GM12892 (cell line): ENCODE measurements at regions not wholly inside any gene's neighbourhood (a gene's known extent, or its start where the extent isn't known, plus 50 kb on each side); places are given as distances from the start of the nearest gene placed in this dataset.

Experiments used
- DNase-seq: peaks from one replicate; pipeline ENCODE4 v3.0.0; 2011; ENCODE audit not compliant: insufficient read length
- FAIRE-seq: peaks from 2 replicates; lab custom pipeline; 2011; peaks lifted over from hg19 to GRCh38; lab: Jason Lieb, UNC
- POLR2A ChIP-seq: IDR thresholded peaks from 2 replicates; pipeline ENCODE4 v1.6.1; 2011; ENCODE audit warnings: low read depth, low read length, control low read depth
- POLR2AphosphoS5 ChIP-seq: IDR thresholded peaks from 2 replicates; pipeline ENCODE4 v1.6.1; 2011; ENCODE audit warnings: low read depth, low read length, control low read depth
- TAF1 ChIP-seq: IDR thresholded peaks from 2 replicates; pipeline ENCODE4 v1.6.1; 2011; ENCODE audit warnings: low read depth, mild to moderate bottlenecking, control low read depth, low read length, borderline replicate concordance

DNA sequence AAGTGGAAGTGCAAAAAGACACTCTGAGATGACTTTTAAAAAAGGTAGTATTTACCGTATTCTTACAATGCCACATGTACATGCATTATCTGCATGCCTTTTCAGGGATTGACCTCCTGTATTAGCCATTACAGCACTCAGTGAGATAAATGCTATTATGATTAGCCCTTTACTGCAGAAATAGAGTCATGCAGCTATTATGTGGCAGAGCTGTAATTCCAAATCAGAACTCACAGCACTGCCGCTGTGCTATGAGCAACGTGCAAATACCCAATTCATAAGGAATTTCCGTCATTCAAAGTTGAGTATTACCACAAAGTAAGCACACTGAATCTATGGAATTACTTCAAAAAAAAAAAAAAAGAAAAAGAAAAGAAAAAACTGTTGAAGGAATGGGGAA lies 92.1 kb upstream of the SMAD1 start:
- FAIRE-seq (no peak), DNase-seq (no peak)
- TF ChIP-seq TAF1 (no peak), POLR2AphosphoS5 (no peak), POLR2A (no peak)

DNA sequence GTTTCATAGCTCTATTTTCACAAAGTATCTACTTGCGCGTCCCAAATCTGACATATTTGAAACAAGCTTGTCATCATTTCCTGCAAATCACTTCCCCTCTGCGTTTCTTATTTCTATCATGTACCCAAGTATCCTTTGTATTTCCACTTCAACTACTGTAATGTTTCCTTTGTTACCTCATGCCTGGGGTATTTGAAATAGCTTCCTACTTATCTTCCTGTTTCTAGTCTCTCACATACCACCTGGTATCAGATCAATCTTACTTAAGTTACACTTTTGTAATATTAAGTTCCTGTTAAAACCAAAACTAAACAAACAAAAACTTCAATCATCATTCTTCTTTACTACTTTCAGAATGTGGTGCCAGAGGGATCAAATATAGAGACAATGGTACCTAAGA lies 93.6 kb upstream of the SMAD1 start:
- no peak for TF ChIP-seq POLR2A
- no peak for TF ChIP-seq POLR2AphosphoS5
- no peak for TF ChIP-seq TAF1
- DNase-seq, result no peak
- FAIRE-seq, result no peak

DNA sequence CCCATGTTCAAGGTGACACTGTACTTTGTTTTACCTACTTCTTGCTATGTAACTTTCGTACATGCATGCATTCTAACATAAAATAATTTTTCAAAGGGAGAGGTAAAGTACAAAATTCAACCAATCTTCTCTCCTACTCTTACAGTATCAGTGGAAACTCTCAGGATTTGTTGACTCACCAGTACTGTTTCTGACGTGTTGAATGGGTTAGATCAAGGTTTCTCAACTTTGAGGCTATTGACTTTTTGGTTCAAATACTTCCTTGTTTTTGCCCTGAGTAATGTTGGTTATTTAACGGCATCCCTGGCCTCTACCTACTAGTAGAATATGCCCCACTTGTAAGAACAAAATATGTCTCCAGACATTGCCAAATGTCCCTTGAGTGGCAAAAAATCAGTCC lies 94.6 kb upstream of the SMAD1 start:
- no peak for DNase-seq
- no peak for FAIRE-seq
- TF ChIP-seq POLR2AphosphoS5, result no peak
- no peak for TF ChIP-seq TAF1
- no peak for TF ChIP-seq POLR2A

DNA sequence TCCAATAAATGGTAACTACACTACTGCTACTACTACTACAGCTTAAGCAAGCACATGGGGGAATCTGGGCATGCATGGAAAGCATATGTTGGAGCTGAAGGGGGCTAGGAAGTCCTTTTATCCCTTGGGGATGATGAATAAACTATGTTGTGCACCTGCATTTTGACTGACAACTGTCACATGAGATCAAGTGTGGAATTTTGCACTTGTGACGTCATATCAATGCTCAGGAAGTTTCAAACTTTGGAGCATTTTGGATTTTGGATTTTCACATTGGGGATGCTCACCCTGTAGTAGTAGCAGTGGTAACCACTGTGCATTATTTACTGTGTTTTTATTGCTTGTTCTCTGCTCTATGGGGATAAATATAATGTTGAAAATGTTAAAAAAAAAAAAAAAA lies 100.5 kb upstream of the SMAD1 start:
- FAIRE-seq (no peak), DNase-seq (no peak)
- TF ChIP-seq POLR2AphosphoS5, result no peak
- TF ChIP-seq TAF1, result no peak
- no peak for TF ChIP-seq POLR2A

DNA sequence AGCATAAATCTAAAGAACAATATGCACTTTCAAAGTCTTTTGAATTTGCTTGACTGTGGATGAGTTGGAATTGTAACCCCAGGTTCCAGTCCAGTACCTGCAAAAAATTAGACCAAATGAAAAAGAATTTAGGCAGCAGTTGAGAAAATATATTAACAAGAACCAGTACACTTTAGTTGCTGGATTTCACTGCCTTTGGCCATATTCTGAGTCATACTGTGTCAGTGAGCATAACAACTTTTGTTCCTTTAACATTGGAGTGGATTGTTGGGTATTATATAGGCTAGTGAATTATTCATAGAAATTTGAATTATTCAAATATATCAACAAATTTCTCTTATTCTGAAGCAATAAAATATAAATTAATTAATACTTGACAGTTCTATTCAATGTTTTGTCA lies 101.5 kb upstream of the SMAD1 start:
- no peak for FAIRE-seq
- no peak for DNase-seq
- TF ChIP-seq TAF1, result no peak
- no peak for TF ChIP-seq POLR2A
- TF ChIP-seq POLR2AphosphoS5, result no peak

DNA sequence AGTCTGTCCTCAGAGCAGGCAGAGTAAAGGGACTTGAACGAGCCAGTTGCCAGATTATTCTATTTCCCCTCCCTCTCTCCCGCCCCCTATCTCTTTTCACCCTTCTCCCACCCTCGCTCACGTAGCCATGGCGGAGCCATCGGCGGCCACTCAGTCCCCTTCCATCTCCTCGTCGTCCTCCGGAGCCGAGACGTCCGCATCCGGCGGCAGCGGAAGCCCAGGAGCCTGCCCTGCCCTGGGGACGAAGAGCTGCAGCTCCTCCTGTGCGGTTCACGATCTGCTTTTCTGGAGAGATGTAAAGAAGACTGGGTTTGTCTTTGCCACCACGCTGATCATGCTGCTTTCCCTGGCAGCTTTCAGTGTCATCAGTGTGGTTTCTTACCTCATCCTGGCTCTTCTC lies 106.2 kb upstream of the SMAD1 start:
- FAIRE-seq, result no peak
- TF ChIP-seq TAF1 (no peak), POLR2A (no peak), POLR2AphosphoS5 (no peak)

DNA sequence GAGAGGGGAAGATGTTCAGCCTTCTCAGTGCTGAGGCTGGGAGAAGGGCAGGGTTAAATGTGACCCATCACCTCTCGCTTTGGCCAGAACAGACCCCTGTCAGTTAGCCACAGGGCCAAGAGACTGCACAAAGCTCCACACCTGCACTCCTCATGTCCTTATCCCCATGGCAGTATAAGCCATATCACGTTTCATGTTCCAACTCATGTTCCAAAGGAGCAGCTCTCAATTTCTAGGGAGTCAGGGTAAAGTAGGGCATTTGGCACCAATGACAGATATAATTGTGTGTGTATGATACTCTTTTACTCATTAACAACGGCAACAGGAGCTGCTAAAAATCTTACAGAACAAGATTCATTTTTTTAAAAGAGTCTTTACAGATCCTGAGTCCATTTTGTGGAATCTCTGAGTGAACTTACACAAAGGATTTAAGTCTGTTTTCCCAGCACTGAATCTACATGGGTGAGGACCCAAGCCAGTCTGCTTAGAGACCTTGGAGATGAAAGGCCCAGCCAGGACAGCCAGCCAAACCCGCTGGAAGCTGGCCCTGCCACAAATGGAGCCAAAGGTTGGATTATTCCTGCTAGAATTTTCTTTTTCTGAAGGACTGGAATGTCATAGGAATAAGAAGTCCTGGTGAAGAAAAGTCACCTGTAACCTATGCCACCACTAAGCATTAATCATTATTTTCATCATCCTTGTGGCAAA lies 129.1 kb upstream of the SMAD1 start:
- DNase-seq (no peak), FAIRE-seq (no peak)
- TF ChIP-seq POLR2AphosphoS5 (no peak), TAF1 (no peak), POLR2A (no peak)

More for the DNA sequence above, 106.2 kb upstream of the SMAD1 start:
- no peak for DNase-seq

DNA sequence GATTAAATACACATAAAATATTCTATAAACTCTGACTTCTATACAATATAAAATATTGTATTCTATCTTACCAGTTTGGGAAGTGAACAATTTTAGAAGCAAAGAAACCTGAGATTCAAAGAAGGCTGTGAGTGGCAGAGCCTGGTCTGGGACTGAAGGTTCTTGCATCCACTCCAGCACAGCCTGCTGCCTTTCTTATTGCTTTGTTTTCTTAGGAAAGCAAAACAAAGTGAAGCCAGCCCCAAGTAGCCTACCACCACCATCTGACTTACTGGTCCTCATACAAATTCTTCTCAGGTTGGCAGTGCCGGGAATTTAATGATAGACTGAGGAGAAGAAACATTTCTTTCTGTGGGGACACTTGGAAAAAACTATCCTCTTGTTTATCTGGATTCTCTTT lies 129.7 kb upstream of the SMAD1 start:
- FAIRE-seq (no peak), DNase-seq (no peak)
- TF ChIP-seq POLR2AphosphoS5, result no peak
- no peak for TF ChIP-seq TAF1
- no peak for TF ChIP-seq POLR2A

DNA sequence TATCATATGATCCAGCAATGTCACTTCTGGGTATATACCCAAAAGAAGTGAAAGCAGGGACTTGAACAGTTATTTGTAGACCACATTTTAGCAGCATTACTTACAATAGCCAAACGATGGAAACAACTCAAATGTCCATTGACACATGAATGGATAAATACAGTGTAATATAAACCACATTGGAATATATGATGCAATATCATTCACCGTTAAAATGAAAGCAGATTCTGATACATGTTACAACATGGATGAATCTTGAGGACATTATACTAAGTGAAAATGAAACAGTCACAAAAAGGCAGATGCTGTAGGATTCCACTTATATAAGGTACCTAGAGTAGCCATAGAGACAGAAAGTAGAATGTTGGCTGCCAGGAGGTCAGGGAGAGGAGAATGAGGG lies 130.5 kb upstream of the SMAD1 start:
- no peak for TF ChIP-seq POLR2AphosphoS5
- no peak for TF ChIP-seq POLR2A
- TF ChIP-seq TAF1, result no peak
- no peak for FAIRE-seq
- no peak for DNase-seq

DNA sequence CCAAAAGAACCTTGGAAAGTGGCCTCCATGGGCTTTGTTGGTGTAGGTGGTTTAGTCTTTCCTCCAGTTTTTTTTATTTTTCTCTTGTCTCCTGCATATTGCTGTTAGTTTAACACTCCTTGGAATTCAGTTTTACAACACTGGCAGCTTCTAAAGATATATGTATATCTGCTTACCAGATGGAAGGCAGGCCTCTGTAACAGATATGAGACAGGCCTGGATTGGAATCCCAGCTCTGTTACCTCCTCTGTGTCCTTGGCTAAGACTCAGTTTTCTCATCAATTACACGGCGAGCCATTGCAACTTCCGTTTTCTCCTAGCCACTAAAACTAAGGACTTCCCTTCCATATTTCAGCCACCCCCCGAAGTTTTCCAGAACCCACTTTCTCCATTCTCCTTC lies 133.4 kb upstream of the SMAD1 start:
- FAIRE-seq (no peak), DNase-seq (no peak)
- no peak for TF ChIP-seq POLR2AphosphoS5
- no peak for TF ChIP-seq TAF1
- no peak for TF ChIP-seq POLR2A

DNA sequence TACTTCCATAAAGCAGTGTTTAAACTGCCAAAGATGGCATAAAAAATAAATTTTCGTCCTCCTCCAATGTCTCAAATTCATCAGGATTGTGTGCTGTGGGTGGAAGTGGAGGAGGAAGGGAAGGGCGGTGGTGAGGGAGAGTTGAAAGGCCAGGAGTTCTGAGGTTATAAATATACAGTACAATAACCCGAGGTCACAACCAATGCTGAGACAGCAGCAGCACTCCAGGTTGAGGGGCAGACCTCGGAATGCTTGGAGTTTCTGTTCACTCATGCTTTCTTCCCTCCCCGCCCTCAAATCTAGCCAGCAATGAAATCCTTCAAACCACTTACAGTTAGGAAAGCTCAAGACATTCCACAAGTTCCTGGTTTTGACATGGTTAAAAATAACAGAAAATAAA lies 134.0 kb upstream of the SMAD1 start:
- FAIRE-seq, result no peak
- no peak for DNase-seq
- TF ChIP-seq POLR2AphosphoS5, result no peak
- TF ChIP-seq POLR2A, result no peak
- TF ChIP-seq TAF1, result no peak

DNA sequence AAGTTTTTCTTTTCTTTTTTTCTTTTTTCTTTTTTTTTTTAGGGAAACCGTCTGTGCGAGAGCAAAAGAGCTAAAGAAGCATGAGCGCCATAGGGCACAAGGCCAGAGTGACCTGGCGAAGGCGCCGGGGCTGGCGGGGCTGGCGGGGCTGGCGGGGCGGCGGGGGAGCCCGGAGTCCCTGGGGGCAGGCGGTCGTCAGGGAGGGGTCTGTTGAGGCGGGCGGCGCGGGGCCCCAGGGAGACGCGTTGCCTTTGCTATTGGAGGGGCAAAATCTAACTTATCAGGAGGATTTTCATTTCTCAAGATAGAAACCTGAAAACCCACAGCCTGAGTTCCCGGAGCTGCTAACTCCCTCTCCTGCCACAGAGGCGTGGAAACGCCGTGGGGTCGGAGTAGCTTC lies 135.6 kb upstream of the SMAD1 start:
- TF ChIP-seq POLR2AphosphoS5 (no peak), POLR2A (no peak), TAF1 (no peak)
- DNase-seq (no peak), FAIRE-seq (no peak)
